Kidney epithelial cell (primary cell): ENCODE measurements at regions not wholly inside any gene's neighbourhood (a gene's known extent, or its start where the extent isn't known, plus 50 kb on each side); places are given as distances from the start of the nearest gene placed in this dataset.

Experiments
- DNase-seq: peaks from one replicate; pipeline ENCODE4 v3.0.0-alpha.2; 2010; ENCODE audit warnings: low read depth
- H3K27me3 ChIP-seq: 2 replicates; pipeline ENCODE4 v1.6.0; 2011; ENCODE audit warnings: low read length; ENCODE audit not compliant: control insufficient read depth, insufficient read depth
- H3K36me3 ChIP-seq: 2 replicates; pipeline ENCODE4 v1.5.1; 2011; ENCODE audit warnings: low read length; ENCODE audit not compliant: control insufficient read depth, insufficient read depth
- H3K4me3 ChIP-seq: 2 replicates; pipeline ENCODE4 v1.5.1; 2011; ENCODE audit warnings: low read depth, mild to moderate bottlenecking, control low read depth, low read length
- CTCF ChIP-seq: IDR thresholded peaks from 2 replicates; pipeline ENCODE4 v1.5.1; 2011; ENCODE audit warnings: mild to moderate bottlenecking, moderate library complexity, low read length, control low read depth, inconsistent platforms; ENCODE audit not compliant: insufficient read depth, poor library complexity, severe bottlenecking

- Histone ChIP-seq H3K27me3 (no peaks in the 10 kb centered on the region), H3K36me3 (no peaks in the 10 kb centered on the region), H3K4me3 (no peak overlapping the region)
- TF ChIP-seq CTCF = no peak
- DNase-seq = no peak
These were observed 578.1 kb upstream of the MIR17HG start for GRCh38 chr13:90769387-90769786.

GRCh38 chr13:90770334-90770733, 577.2 kb upstream of the MIR17HG start:
- no peaks in the 10 kb centered on the region for H3K36me3 ChIP-seq
- TF ChIP-seq CTCF = no peak
- H3K27me3 ChIP-seq = no peaks in the 10 kb centered on the region
- no peak overlapping the region for H3K4me3 ChIP-seq
- no peak for DNase-seq

GRCh38 chr13:90773681-90774080, 573.8 kb upstream of the MIR17HG start:
- no peaks in the 10 kb centered on the region for H3K36me3 ChIP-seq
- no peak for TF ChIP-seq CTCF
- no peak overlapping the region for H3K4me3 ChIP-seq
- no peak for DNase-seq
- no peaks in the 10 kb centered on the region for H3K27me3 ChIP-seq

GRCh38 chr13:90776051-90776748, 571.3 kb upstream of the MIR17HG start:
- DNase-seq = no peak
- no peaks in the 10 kb centered on the region for H3K27me3 ChIP-seq
- H3K4me3 ChIP-seq = no peak overlapping the region
- TF ChIP-seq CTCF = no peak
- no peaks in the 10 kb centered on the region for H3K36me3 ChIP-seq

GRCh38 chr13:90783273-90783672, 564.2 kb upstream of the MIR17HG start:
- no peaks in the 10 kb centered on the region for H3K27me3 ChIP-seq
- no peak overlapping the region for H3K4me3 ChIP-seq
- no peak for TF ChIP-seq CTCF
- no peak for DNase-seq
- no peaks in the 10 kb centered on the region for H3K36me3 ChIP-seq

GRCh38 chr13:90787007-90787406, 560.5 kb upstream of the MIR17HG start:
- Histone ChIP-seq H3K4me3 (no peak overlapping the region), H3K36me3 (no peaks in the 10 kb centered on the region), H3K27me3 (no peaks in the 10 kb centered on the region)
- DNase-seq = no peak
- TF ChIP-seq CTCF = no peak
